Spleen (tissue), 7 donors: ENCODE measurements at regions not wholly inside any gene's neighbourhood (a gene's known extent, or its start where the extent isn't known, plus 50 kb on each side); places are given as distances from the start of the nearest gene placed in this dataset.

Experiments used
- POLR2A ChIP-seq, 3 donors: fragments of 450-650 bp; IDR thresholded peaks; one replicate each; pipeline ENCODE4 v1.5.1; 2017; ENCODE audit warnings: antibody characterized with exemption in 3 of 3, mild to moderate bottlenecking in 1 of 3
- POLR2AphosphoS5 ChIP-seq, 3 donors: sonication (generic); formaldehyde crosslinking; IDR thresholded peaks; one replicate each; pipeline ENCODE4 v1.5.1; 2017; ENCODE audit warnings: antibody characterized with exemption in 3 of 3
- TF ChIP-seq, protein P1 (sequence below), 11 experiments: fragments of 200-600 bp in 7 of 11; fragments of 450-650 bp in 4 of 11; sonication (generic) in 4 of 11; IDR thresholded peaks in 8 of 11; conservative IDR thresholded peaks in 3 of 11; 1 replicate in 7 of 11; 2 replicates in 4 of 11; pipeline versions ENCODE4 v1.4.0 to v1.8.0; 2016 to 2021; ENCODE audit warnings: antibody characterized with exemption in 11 of 11, inconsistent platforms in 4 of 11, mild to moderate bottlenecking in 1 of 11
- donor health status: DM: no; HTN: no; CAD: no; lungs with moderate emphysema.
- donor health status: DM: no; HTN: no; CAD: no.
- donor health status: DM: no; HTN: no; CAD: no.

DNA sequence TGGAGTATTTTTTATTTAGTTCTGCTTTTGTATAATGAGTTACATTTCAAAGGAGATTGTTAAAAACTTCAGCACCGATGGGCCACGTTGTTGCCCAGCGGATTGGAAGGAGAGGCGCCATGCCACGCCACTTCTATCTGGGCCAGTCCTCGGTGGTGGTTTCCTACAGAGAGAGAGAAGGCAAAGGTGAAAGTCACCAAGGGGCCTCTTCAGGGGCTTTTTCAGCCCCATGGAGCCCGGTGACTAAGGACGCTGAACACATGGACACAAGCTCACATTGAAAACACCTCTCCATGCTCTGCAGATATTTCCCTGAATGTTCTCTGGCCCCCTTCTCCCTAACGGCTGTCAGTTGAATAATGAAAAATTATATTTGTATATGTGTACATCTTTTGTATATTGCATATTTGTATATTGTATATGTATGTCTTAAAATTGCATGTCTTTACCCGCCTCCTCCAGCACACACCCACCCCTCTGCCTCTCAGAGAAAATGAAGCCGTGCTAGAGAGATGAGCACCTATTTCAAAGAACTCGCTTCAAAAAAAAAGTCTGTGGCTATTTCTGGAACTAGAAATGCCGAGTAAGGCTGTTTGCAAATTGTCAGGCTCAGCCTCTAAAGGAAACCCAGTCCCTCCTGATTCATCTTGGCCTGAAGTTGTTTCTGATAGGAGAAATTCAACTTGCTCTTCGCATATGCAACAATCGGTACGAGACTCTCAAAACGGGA lies 91.9 kb upstream of the CDH4 start:
- TF ChIP-seq, protein P1, sequence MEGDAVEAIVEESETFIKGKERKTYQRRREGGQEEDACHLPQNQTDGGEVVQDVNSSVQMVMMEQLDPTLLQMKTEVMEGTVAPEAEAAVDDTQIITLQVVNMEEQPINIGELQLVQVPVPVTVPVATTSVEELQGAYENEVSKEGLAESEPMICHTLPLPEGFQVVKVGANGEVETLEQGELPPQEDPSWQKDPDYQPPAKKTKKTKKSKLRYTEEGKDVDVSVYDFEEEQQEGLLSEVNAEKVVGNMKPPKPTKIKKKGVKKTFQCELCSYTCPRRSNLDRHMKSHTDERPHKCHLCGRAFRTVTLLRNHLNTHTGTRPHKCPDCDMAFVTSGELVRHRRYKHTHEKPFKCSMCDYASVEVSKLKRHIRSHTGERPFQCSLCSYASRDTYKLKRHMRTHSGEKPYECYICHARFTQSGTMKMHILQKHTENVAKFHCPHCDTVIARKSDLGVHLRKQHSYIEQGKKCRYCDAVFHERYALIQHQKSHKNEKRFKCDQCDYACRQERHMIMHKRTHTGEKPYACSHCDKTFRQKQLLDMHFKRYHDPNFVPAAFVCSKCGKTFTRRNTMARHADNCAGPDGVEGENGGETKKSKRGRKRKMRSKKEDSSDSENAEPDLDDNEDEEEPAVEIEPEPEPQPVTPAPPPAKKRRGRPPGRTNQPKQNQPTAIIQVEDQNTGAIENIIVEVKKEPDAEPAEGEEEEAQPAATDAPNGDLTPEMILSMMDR (IDR thresholded peaks at IDR 0.05 in 8 of 11, conservative IDR thresholded peaks at IDR 0.05 in 3 of 11) = no peak
- TF ChIP-seq POLR2A (IDR thresholded peaks at IDR 0.05) (no peak), POLR2AphosphoS5 (IDR thresholded peaks at IDR 0.05) (no peak)
